ENCODE measurements at regions not wholly inside any gene's neighbourhood (a gene's known extent, or its start where the extent isn't known, plus 50 kb on each side); places are given as distances from the start of the nearest gene placed in this dataset.

DNA sequence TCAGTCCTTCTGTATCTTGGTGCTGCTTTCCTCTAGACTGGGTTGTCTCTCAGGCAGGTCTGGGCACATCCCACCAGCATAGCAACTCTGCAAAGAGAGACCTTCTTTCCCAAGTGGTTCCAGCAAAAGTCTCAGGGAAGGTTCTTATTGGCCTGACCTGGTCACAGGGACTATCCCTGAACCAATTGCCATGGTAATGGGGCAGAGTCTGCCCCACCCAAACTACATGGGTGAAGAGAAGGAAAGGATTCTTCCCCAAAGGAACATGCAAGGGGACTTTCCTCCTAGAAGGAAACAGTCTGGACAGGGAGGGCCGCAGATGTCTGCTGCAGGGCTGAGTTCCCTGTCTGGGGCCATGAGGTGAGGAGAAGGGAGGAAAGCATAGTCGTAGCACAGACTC, 122.2 kb upstream of the NCOR2 start:
- H3K27me3 ChIP-seq (ENCODE audit: insufficient read depth, poor library complexity, severe bottlenecking), result no peaks in the 10 kb centered on the region

DNA sequence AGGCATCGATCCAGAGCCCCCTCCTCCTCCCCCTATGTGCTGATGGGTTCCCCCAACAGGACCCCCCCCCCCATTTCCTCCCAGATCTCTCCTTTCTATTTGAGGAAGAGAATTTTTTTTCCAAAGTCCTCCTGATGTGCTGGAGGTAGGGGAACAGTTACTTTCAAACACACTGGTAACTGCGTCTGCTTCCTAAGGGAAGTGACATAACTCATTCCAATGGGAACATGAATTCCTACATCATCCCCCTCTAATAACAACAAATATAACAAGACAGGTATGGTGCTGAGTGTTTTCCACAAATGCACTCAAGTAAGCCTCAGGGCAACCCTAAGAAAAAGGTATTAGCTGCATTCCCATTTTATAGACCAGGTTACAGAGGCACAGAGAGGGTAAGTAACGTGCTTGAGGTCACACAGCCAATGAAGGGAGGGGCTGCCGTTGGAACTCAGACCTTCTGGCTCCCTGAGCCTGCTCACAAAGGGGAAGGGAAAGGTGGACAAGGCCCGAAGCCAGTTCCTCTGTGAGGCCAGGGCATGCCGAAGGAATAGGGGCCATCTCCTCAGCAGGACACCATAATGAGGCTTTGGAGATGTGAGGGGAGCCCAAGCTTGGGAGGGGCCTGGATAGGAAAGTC, 121.1 kb upstream of the NCOR2 start:
- Histone ChIP-seq H3K4me3 (replicated peaks; ENCODE audit: insufficient read depth, low read length) (no peak overlapping the region), H3K27me3 (ENCODE audit: insufficient read depth, poor library complexity, severe bottlenecking) (no peaks in the 10 kb centered on the region), H3K27ac (replicated peaks) (no peak overlapping the region)
- no peak for DNase-seq (ENCODE audit: low read depth in 1 of 2, low spot score in 1 of 2)
- TF ChIP-seq, protein P1, sequence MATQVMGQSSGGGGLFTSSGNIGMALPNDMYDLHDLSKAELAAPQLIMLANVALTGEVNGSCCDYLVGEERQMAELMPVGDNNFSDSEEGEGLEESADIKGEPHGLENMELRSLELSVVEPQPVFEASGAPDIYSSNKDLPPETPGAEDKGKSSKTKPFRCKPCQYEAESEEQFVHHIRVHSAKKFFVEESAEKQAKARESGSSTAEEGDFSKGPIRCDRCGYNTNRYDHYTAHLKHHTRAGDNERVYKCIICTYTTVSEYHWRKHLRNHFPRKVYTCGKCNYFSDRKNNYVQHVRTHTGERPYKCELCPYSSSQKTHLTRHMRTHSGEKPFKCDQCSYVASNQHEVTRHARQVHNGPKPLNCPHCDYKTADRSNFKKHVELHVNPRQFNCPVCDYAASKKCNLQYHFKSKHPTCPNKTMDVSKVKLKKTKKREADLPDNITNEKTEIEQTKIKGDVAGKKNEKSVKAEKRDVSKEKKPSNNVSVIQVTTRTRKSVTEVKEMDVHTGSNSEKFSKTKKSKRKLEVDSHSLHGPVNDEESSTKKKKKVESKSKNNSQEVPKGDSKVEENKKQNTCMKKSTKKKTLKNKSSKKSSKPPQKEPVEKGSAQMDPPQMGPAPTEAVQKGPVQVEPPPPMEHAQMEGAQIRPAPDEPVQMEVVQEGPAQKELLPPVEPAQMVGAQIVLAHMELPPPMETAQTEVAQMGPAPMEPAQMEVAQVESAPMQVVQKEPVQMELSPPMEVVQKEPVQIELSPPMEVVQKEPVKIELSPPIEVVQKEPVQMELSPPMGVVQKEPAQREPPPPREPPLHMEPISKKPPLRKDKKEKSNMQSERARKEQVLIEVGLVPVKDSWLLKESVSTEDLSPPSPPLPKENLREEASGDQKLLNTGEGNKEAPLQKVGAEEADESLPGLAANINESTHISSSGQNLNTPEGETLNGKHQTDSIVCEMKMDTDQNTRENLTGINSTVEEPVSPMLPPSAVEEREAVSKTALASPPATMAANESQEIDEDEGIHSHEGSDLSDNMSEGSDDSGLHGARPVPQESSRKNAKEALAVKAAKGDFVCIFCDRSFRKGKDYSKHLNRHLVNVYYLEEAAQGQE (IDR thresholded peaks at IDR 0.05; ENCODE audit: insufficient replicate concordance, low read depth), result no peak
- TF ChIP-seq POLR2AphosphoS5 (IDR thresholded peaks at IDR 0.05; ENCODE audit: low read depth), result no peak

More for the DNA sequence above, 122.2 kb upstream of the NCOR2 start:
- no peak overlapping the region for H3K27ac ChIP-seq (replicated peaks)
- no peak overlapping the region for H3K4me3 ChIP-seq (replicated peaks; ENCODE audit: insufficient read depth, low read length)
- TF ChIP-seq, protein P2, sequence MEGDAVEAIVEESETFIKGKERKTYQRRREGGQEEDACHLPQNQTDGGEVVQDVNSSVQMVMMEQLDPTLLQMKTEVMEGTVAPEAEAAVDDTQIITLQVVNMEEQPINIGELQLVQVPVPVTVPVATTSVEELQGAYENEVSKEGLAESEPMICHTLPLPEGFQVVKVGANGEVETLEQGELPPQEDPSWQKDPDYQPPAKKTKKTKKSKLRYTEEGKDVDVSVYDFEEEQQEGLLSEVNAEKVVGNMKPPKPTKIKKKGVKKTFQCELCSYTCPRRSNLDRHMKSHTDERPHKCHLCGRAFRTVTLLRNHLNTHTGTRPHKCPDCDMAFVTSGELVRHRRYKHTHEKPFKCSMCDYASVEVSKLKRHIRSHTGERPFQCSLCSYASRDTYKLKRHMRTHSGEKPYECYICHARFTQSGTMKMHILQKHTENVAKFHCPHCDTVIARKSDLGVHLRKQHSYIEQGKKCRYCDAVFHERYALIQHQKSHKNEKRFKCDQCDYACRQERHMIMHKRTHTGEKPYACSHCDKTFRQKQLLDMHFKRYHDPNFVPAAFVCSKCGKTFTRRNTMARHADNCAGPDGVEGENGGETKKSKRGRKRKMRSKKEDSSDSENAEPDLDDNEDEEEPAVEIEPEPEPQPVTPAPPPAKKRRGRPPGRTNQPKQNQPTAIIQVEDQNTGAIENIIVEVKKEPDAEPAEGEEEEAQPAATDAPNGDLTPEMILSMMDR (IDR thresholded peaks at IDR 0.05; ENCODE audit: insufficient read depth, low read length), result no peak
- TF ChIP-seq GABPA (IDR thresholded peaks at IDR 0.05; ENCODE audit: low read depth), result no peak
- no peak for TF ChIP-seq SPI1 (IDR thresholded peaks at IDR 0.05; ENCODE audit: borderline replicate concordance, low read depth)
- TF ChIP-seq, protein P1 (IDR thresholded peaks at IDR 0.05; ENCODE audit: insufficient replicate concordance, low read depth), result no peak
- TF ChIP-seq POLR2AphosphoS5 (IDR thresholded peaks at IDR 0.05; ENCODE audit: low read depth), result no peak
- no peak for DNase-seq (ENCODE audit: low read depth in 1 of 2, low spot score in 1 of 2)

DNA sequence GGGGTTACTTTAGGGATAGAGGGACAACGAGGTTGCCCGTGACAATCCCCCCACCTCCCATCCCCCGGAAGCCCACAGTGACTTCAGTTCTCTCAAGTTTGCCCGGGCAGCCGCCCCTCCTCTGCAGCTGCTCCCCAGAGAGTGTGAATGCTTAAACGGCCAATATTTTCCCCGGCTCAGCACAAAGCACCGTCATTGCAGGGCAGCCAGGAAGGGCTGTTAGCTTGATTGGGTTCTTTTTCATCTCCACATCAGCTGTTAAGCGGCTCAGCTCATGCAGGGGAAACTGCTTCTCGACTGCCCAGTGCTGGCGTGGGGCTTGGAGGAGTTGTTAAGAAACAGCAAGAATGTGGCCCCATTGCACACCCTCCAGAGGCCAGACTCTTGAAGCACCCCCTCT, 120.5 kb upstream of the NCOR2 start:
- no peak for TF ChIP-seq POLR2AphosphoS5 (IDR thresholded peaks at IDR 0.05; ENCODE audit: low read depth)
- TF ChIP-seq SPI1 (IDR thresholded peaks at IDR 0.05; ENCODE audit: borderline replicate concordance, low read depth), result no peak
- TF ChIP-seq, protein P2 (IDR thresholded peaks at IDR 0.05; ENCODE audit: insufficient read depth, low read length), result no peak
- TF ChIP-seq, protein P1 (IDR thresholded peaks at IDR 0.05; ENCODE audit: insufficient replicate concordance, low read depth), result no peak
- no peak for TF ChIP-seq GABPA (IDR thresholded peaks at IDR 0.05; ENCODE audit: low read depth)
- peak in 1 of 2 experiments; percentile 21 for DNase-seq (ENCODE audit: low read depth in 1 of 2, low spot score in 1 of 2)
- Histone ChIP-seq H3K4me3 (replicated peaks; ENCODE audit: insufficient read depth, low read length) (no peak overlapping the region), H3K27me3 (ENCODE audit: insufficient read depth, poor library complexity, severe bottlenecking) (no peaks in the 10 kb centered on the region), H3K27ac (replicated peaks) (no peak overlapping the region)
